NCI-H1092 treated with DMSO at 0.1 percent for 48 hours (cell line): ENCODE measurements at regions not wholly inside any gene's neighbourhood (a gene's known extent, or its start where the extent isn't known, plus 50 kb on each side); places are given as distances from the start of the nearest gene placed in this dataset.
A peak's percentile ranks its signal among the peaks of the same experiment; 100 is the strongest.
"Not testable (repeated sequence)": the region's sequence is repeated elsewhere in the genome, so short reads cannot be mapped to it uniquely, and the experiment has no call there.

Experiments used
- DNase-seq: peaks from one replicate; lab custom pipeline; 2025; lab: John Stamatoyannopoulos, UW

- DNase-seq: no peak
These were observed 430.2 kb downstream of the FRK start for GRCh38 chr6:115630424-115631024.

- DNase-seq: no peak
These were observed 431.3 kb downstream of the FRK start for GRCh38 chr6:115629415-115629814.

GRCh38 chr6:115618256-115618655 lies 442.4 kb downstream of the FRK start:
- no peak for DNase-seq

GRCh38 chr6:115617031-115617430 lies 443.7 kb downstream of the FRK start:
- DNase-seq: no peak

GRCh38 chr6:115613488-115613887 lies 447.2 kb downstream of the FRK start:
- DNase-seq: no peak

GRCh38 chr6:115612796-115613479 lies 447.8 kb downstream of the FRK start:
- no peak for DNase-seq

GRCh38 chr6:115612216-115612615 lies 448.5 kb downstream of the FRK start:
- DNase-seq: no peak

GRCh38 chr6:115610696-115611095 lies 450.0 kb downstream of the FRK start:
- DNase-seq: no peak

GRCh38 chr6:115609111-115609510 lies 451.6 kb downstream of the FRK start:
- DNase-seq: no peak

- DNase-seq: no peak
These were observed 458.2 kb downstream of the FRK start for GRCh38 chr6:115602466-115602865.

GRCh38 chr6:115601509-115601908 lies 459.2 kb downstream of the FRK start:
- no peak for DNase-seq

- no peak for DNase-seq
These were observed 459.6 kb downstream of the FRK start for GRCh38 chr6:115601064-115601463.

GRCh38 chr6:115594891-115595290 lies 465.8 kb downstream of the FRK start:
- peak; percentile 13 for DNase-seq

- no peak for DNase-seq
These were observed 468.7 kb downstream of the FRK start for GRCh38 chr6:115592025-115592424.

- not testable (repeated sequence) for DNase-seq
These were observed 471.6 kb downstream of the FRK start for GRCh38 chr6:115589072-115589471.

GRCh38 chr6:115583290-115583689 lies 477.4 kb downstream of the FRK start:
- no peak for DNase-seq

- DNase-seq: no peak
These were observed 478.3 kb downstream of the FRK start for GRCh38 chr6:115582386-115582785.

- not testable (repeated sequence) for DNase-seq
These were observed 481.1 kb downstream of the FRK start for GRCh38 chr6:115579565-115579964.

GRCh38 chr6:115577270-115577669 lies 483.4 kb downstream of the FRK start:
- DNase-seq: no peak

- no peak for DNase-seq
These were observed 485.4 kb downstream of the FRK start for GRCh38 chr6:115575285-115575684.

GRCh38 chr6:115573861-115574260 lies 486.8 kb downstream of the FRK start:
- no peak for DNase-seq

GRCh38 chr6:115570331-115570730 lies 490.4 kb downstream of the FRK start:
- DNase-seq: no peak

GRCh38 chr6:115554060-115554459 lies 506.6 kb downstream of the FRK start:
- DNase-seq: no peak

- DNase-seq: peak; percentile 74
These were observed 509.2 kb downstream of the FRK start for GRCh38 chr6:115551527-115551926.
